B cell (primary cell): ENCODE measurements at regions not wholly inside any gene's neighbourhood (a gene's known extent, or its start where the extent isn't known, plus 50 kb on each side); places are given as distances from the start of the nearest gene placed in this dataset.

Experiments
- ATAC-seq: fragments of 200-7000 bp; cut with Tn5 transposase; one replicate; pipeline ENCODE4 v1.10.0; 2021; ENCODE audit warnings: low read depth, mild to moderate bottlenecking, moderate number of reproducible peaks, moderate library complexity
- CTCF ChIA-PET: fragments of 350-600 bp; sonication (Branson Sonifier 250); formaldehyde crosslinking; loops from one replicate; lab custom pipeline; 2021; ENCODE audit warnings: antibody characterized with exemption, inconsistent platforms; lab: Charles Lee
- POLR2A ChIA-PET: fragments of 350-600 bp; sonication (Branson Sonifier 250); formaldehyde crosslinking; loops from one replicate; lab custom pipeline; 2021; ENCODE audit warnings: antibody characterized with exemption; lab: Charles Lee
- DNase-seq: peaks from one replicate; pipeline ENCODE4 v3.0.0; 2013
- H2AFZ ChIP-seq: 2 replicates; pipeline ENCODE4 v1.6.1; 2012; ENCODE audit warnings: mild to moderate bottlenecking, low read depth, low read length; ENCODE audit not compliant: insufficient read depth, poor library complexity, severe bottlenecking
- H3K27ac ChIP-seq, 2 donors: 1 replicate in 1 of 2; 2 replicates in 1 of 2; pipeline ENCODE4 v1.5.1; 2012 to 2013; ENCODE audit warnings: low read length in 2 of 2, mild to moderate bottlenecking in 2 of 2, moderate library complexity in 1 of 2
- H3K27me3 ChIP-seq, 4 experiments: fragments of 200-600 bp in 1 of 4; sonication (generic) in 1 of 4; replicated peaks in 1 of 4; 1 replicate in 2 of 4; 2 replicates in 2 of 4; pipeline versions ENCODE4 v1.6.1 to v1.7.0; 2013 to 2016; ENCODE audit warnings: low read length in 3 of 4, mild to moderate bottlenecking in 2 of 4, mixed read lengths in 1 of 4, moderate library complexity in 1 of 4; ENCODE audit not compliant: insufficient read depth in 4 of 4, control insufficient read depth in 3 of 4; ENCODE audit errors: control extremely low read depth in 1 of 4
- H3K36me3 ChIP-seq, 2 experiments: replicated peaks in 1 of 2; 1 replicate in 1 of 2; 2 replicates in 1 of 2; pipeline versions ENCODE4 v1.6.1 to v1.7.1; 2013; ENCODE audit warnings: low read length in 1 of 2; ENCODE audit not compliant: insufficient read depth in 2 of 2, control insufficient read depth in 1 of 2; ENCODE audit errors: control extremely low read depth in 1 of 2, extremely low read depth in 1 of 2
- H3K4me1 ChIP-seq, 2 donors: fragments of 200-600 bp in 1 of 2; sonication (generic) in 1 of 2; 1 replicate in 1 of 2; 2 replicates in 1 of 2; pipeline versions ENCODE4 v1.5.1 to v1.6.1; 2013 to 2017; ENCODE audit warnings: low read length in 2 of 2; ENCODE audit not compliant: control insufficient read depth in 2 of 2, insufficient read depth in 2 of 2
- H3K4me2 ChIP-seq: replicated peaks from 2 replicates; pipeline ENCODE3; 2012; ENCODE audit warnings: mild to moderate bottlenecking, low read depth, low read length; ENCODE audit not compliant: poor library complexity, severe bottlenecking
- H3K4me3 ChIP-seq, 5 experiments: fragments of 200-600 bp in 1 of 5; sonication (generic) in 1 of 5; 1 replicate in 3 of 5; 2 replicates in 2 of 5; pipeline versions ENCODE4 v1.5.1 to v1.7.0; 2011 to 2016; ENCODE audit warnings: low read length in 4 of 5, mild to moderate bottlenecking in 4 of 5, low read depth in 2 of 5, control low read depth in 1 of 5, moderate library complexity in 1 of 5; ENCODE audit not compliant: insufficient read depth in 1 of 5; ENCODE audit errors: control extremely low read depth in 1 of 5, extremely low read depth in 1 of 5
- H3K79me2 ChIP-seq: fragments of 200-600 bp; sonication (generic); one replicate; pipeline ENCODE4 v1.6.0; 2016; ENCODE audit warnings: low read length; ENCODE audit not compliant: control insufficient read depth, insufficient read depth
- H3K9ac ChIP-seq: fragments of 200-600 bp; sonication (generic); 2 replicates; pipeline ENCODE4 v1.6.1; 2017; ENCODE audit warnings: mild to moderate bottlenecking, low read length, moderate library complexity
- H3K9me3 ChIP-seq, 3 donors: one replicate each; pipeline versions ENCODE4 v1.6.1 to v1.7.1; 2013; ENCODE audit warnings: low read length in 2 of 3; ENCODE audit not compliant: control insufficient read depth in 2 of 3, insufficient read depth in 1 of 3; ENCODE audit errors: control extremely low read depth in 1 of 3
- H4K20me1 ChIP-seq: 2 replicates; pipeline ENCODE4 v1.6.0; 2012; ENCODE audit warnings: mild to moderate bottlenecking, low read length; ENCODE audit not compliant: insufficient read depth, control insufficient read depth, poor library complexity, severe bottlenecking
- H3K27ac Mint-ChIP-seq: one replicate; pipeline ENCODE4 v1.8.0; 2021; ENCODE audit warnings: mixed read lengths
- H3K27me3 Mint-ChIP-seq: one replicate; pipeline ENCODE4 v1.8.0; 2021; ENCODE audit warnings: mixed read lengths
- H3K4me1 Mint-ChIP-seq: one replicate; pipeline ENCODE4 v1.8.0; 2021; ENCODE audit warnings: mixed read lengths
- H3K4me3 Mint-ChIP-seq: one replicate; pipeline ENCODE4 v1.8.0; 2021; ENCODE audit warnings: mixed read lengths
- H3K9me3 Mint-ChIP-seq: one replicate; pipeline ENCODE4 v1.8.0; 2022; ENCODE audit warnings: mixed read lengths; ENCODE audit not compliant: insufficient read depth
- CTCF ChIP-seq: fragments of 200-600 bp; IDR thresholded peaks from one replicate; pipeline ENCODE4 v1.8.0; 2022; ENCODE audit warnings: antibody characterized with exemption, mild to moderate bottlenecking
- EZH2 ChIP-seq: IDR thresholded peaks from 2 replicates; pipeline ENCODE4 v1.6.1; 2012; ENCODE audit warnings: borderline replicate concordance, low read depth, mild to moderate bottlenecking, moderate library complexity, low read length; ENCODE audit not compliant: insufficient read depth, poor library complexity, severe bottlenecking
- WGBS: methylation state at CpG from one replicate; pipeline ENCODE4 v1.1.5; 2013; ENCODE audit warnings: missing lambda C conversion rate; ENCODE audit not compliant: insufficient coverage; 5-methylcytosine and 5-hydroxymethylcytosine counted together
- intact Hi-C: fragments of 100-400 bp; cut with micrococcal nuclease; formaldehyde crosslinking; loops from one replicate; pipeline ENCODE4 v1.10.0; 2022

DNA sequence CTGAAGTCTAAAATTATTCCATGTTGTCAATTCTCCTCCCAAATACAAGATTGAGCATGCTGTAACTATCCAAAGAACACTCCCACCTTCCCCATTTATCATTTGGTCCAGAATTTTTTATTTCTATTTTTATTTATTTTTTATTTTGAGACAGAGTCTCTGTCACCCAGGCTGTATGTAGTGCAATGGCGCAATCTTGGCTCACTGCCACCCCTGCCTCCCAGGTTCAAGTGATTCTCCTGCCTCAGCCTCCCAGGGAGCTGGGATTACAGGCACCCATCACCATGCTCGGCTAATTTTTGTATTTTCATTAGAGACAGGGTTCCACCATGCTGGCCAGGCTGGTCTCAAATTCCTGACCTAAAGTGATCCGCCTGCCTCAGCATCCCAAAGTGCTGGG lies 306.8 kb downstream of the KLF12 start:
- H2AFZ ChIP-seq, result no peak overlapping the region
- H3K27ac ChIP-seq, result no peak overlapping the region
- H3K9ac ChIP-seq, result no peak overlapping the region
- no peak for TF ChIP-seq EZH2
- TF ChIP-seq CTCF, result no peak
- no peaks in the 10 kb centered on the region for H3K9me3 ChIP-seq
- H3K27ac Mint-ChIP-seq, result no peak overlapping the region
- H3K4me3 Mint-ChIP-seq, result no peak overlapping the region
- H3K9me3 Mint-ChIP-seq, result no peaks in the 10 kb centered on the region
- 100% methylated on average over 3 of the region's 3 CpGs for WGBS
- no peak for ATAC-seq
- DNase-seq, result no peak
- H3K4me3 ChIP-seq, result no peak overlapping the region
- intact Hi-C loops, result no loop called here
- H3K27me3 Mint-ChIP-seq, result no peaks in the 10 kb centered on the region
- H3K79me2 ChIP-seq, result peaks cover 27% of the 10 kb centered on the region
- ChIA-PET POLR2A (no interaction called here), CTCF (no interaction called here)
- H3K36me3 ChIP-seq, result peaks cover 0 to 2% of the 10 kb centered on the region in 2 experiments
- H3K4me1 ChIP-seq, result no peaks in the 10 kb centered on the region
- H4K20me1 ChIP-seq, result peaks cover 24% of the 10 kb centered on the region
- no peak overlapping the region for H3K4me2 ChIP-seq
- H3K27me3 ChIP-seq, result no peaks in the 10 kb centered on the region
- H3K4me1 Mint-ChIP-seq, result peaks cover 12% of the 10 kb centered on the region

- Histone ChIP-seq H2AFZ (no peak overlapping the region), H3K79me2 (peaks cover 24% of the 10 kb centered on the region), H3K27me3 (no peaks in the 10 kb centered on the region), H3K9ac (no peak overlapping the region), H3K27ac (no peak overlapping the region), H3K9me3 (no peaks in the 10 kb centered on the region), H3K4me2 (no peak overlapping the region), H3K4me3 (no peak overlapping the region), H3K4me1 (peaks cover 13 to 14% of the 10 kb centered on the region in 2 donors), H4K20me1 (peaks cover 17% of the 10 kb centered on the region), H3K36me3 (peaks cover 0 to 2% of the 10 kb centered on the region in 2 experiments)
- TF ChIP-seq CTCF (no peak), EZH2 (no peak)
- DNase-seq, result no peak
- ATAC-seq, result no peak
- intact Hi-C loops, result no loop called here
- Mint-ChIP-seq H3K4me1 (peaks cover 26% of the 10 kb centered on the region), H3K9me3 (no peaks in the 10 kb centered on the region), H3K27me3 (no peaks in the 10 kb centered on the region), H3K4me3 (no peak overlapping the region), H3K27ac (no peak overlapping the region)
- 86% methylated on average over 1 of the region's 3 CpGs for WGBS
- CTCF ChIA-PET, result interaction anchor here (1.0 to 2.0 kb wide), 2 partner anchors 10 to 462 kb away, joined by 3 to 6 read pairs; no protein-coding TSS in a partner anchor
- POLR2A ChIA-PET, result no interaction called here
These were observed 309.1 kb downstream of the KLF12 start for GRCh38 chr13:73825143-73825542.
